Muscle of leg (tissue), 3 donors: ENCODE measurements at regions not wholly inside any gene's neighbourhood (a gene's known extent, or its start where the extent isn't known, plus 50 kb on each side); places are given as distances from the start of the nearest gene placed in this dataset.
A peak's percentile ranks its signal among the peaks of the same experiment; 100 is the strongest.

Source experiments
- DNase-seq: peaks from one replicate; pipeline ENCODE4 v3.0.0; 2013
- H3K27ac ChIP-seq: one replicate; pipeline ENCODE4 v1.5.1; 2013; ENCODE audit warnings: mild to moderate bottlenecking, low read length, control low read depth
- H3K27me3 ChIP-seq: one replicate; pipeline ENCODE4 v1.6.1; 2013; ENCODE audit warnings: low read length; ENCODE audit not compliant: control insufficient read depth, insufficient read depth
- H3K36me3 ChIP-seq: one replicate; pipeline ENCODE4 v1.6.1; 2013; ENCODE audit warnings: low read length; ENCODE audit not compliant: control insufficient read depth, insufficient read depth
- H3K4me1 ChIP-seq: one replicate; pipeline ENCODE4 v1.6.1; 2013; ENCODE audit warnings: low read length; ENCODE audit not compliant: control insufficient read depth, insufficient read depth
- H3K4me3 ChIP-seq: one replicate; pipeline ENCODE4 v1.5.1; 2013; ENCODE audit warnings: low read length, control low read depth
- H3K9me3 ChIP-seq: replicated peaks from 2 replicates; pipeline ENCODE4 v1.6.1; 2013; ENCODE audit warnings: low read depth, low read length; ENCODE audit not compliant: control insufficient read depth
- WGBS: methylation state at CpG from one replicate; pipeline ENCODE4 v1.1.5; 2013; ENCODE audit warnings: missing lambda C conversion rate; ENCODE audit not compliant: insufficient coverage; 5-methylcytosine and 5-hydroxymethylcytosine counted together

DNA sequence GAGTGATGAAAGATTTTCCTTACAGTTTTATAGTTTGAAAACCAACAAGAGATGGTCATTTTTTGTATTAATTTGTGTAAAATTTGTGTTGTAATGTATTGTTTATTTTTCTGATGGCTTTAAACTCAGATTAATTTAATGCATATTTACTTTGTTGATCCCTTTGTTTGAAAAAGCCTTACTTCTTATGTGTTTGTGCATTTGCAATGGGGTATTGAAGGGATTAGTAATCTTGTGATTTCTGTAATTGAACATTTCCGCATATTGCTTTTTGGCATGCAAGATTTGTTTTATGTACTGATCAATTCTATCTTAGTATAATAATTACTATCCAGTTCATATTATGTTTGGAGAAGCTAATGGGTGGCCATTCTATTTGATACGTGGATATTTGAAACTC lies 98.4 kb upstream of the ROBO1 start:
- H3K27ac ChIP-seq: no peak overlapping the region
- H3K9me3 ChIP-seq: peaks cover 2% of the 10 kb centered on the region
- H3K4me3 ChIP-seq: no peak overlapping the region
- no peaks in the 10 kb centered on the region for H3K4me1 ChIP-seq
- DNase-seq: no peak
- no peaks in the 10 kb centered on the region for H3K36me3 ChIP-seq
- H3K27me3 ChIP-seq: no peaks in the 10 kb centered on the region
- WGBS: no CpG with 5 or more reads among the region's 2 CpGs

DNA sequence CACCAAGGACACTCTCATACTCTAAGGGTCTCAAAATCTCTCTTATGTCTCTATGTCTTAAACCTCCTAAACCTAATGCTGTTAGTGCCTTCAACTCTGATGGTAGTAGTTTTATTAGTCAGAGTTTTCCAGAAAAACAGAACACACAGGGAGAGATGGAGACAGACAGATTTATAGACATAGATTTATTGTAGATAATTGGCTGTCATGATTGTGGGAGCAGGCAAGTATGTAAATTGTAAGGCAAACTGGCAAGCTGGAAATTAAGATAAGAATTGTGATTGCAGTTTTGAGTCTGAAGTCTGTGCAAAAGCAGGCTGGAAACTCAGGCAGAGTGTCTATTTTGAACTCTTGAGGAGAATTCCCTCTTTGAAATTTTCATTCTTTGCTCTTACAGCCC lies 96.3 kb upstream of the ROBO1 start:
- Histone ChIP-seq H3K4me1 (no peaks in the 10 kb centered on the region), H3K27me3 (no peaks in the 10 kb centered on the region), H3K27ac (no peak overlapping the region), H3K4me3 (no peak overlapping the region), H3K36me3 (no peaks in the 10 kb centered on the region), H3K9me3 (peaks cover 2% of the 10 kb centered on the region)
- DNase-seq: no peak

DNA sequence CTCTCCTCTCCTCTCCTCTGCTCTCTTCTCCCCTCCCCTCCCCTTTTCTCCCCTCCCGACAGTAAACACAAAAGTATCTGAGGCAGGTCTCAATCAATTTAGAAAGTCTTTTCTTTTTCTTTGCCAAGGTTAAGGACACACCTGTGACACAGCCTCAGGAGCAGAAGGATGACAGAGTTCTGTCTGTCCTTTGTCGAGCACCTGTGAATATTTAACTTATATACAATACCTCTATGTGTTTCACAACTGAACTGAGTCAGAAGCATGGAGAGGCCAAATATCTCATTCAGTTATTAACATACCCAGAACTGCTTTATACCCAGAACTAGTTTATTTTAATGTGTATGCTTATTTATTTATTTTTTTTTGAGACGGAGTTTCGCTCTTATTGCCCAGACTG lies 81.1 kb upstream of the ROBO1 start:
- no peak for DNase-seq
- no peaks in the 10 kb centered on the region for H3K4me1 ChIP-seq
- no CpG with 5 or more reads among the region's 4 CpGs for WGBS
- no peaks in the 10 kb centered on the region for H3K36me3 ChIP-seq
- H3K27ac ChIP-seq: no peak overlapping the region
- H3K27me3 ChIP-seq: no peaks in the 10 kb centered on the region
- H3K4me3 ChIP-seq: no peak overlapping the region
- no peaks in the 10 kb centered on the region for H3K9me3 ChIP-seq

DNA sequence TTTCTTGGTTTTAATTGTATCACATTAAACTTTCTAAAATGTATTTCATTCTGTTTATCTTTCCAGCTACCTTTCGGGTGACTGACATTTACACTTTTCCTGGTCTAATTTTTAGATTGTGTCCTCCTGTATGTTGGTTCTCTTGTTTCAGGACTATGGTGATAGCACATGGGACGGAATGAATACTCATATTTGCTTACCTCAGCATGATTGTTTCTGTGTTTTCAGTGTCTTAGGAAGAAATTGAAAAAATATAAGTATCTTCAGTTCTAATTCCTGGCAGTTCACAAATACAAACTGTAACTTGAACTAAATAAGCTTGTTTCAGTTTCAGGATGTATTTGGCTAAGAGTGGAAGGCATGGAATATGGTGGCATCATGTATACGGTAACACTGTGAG lies 80.1 kb upstream of the ROBO1 start:
- H3K27me3 ChIP-seq: no peaks in the 10 kb centered on the region
- DNase-seq: no peak
- H3K4me1 ChIP-seq: no peaks in the 10 kb centered on the region
- H3K4me3 ChIP-seq: no peak overlapping the region
- no peak overlapping the region for H3K27ac ChIP-seq
- WGBS: no CpG with 5 or more reads among the region's 3 CpGs
- no peaks in the 10 kb centered on the region for H3K9me3 ChIP-seq
- H3K36me3 ChIP-seq: no peaks in the 10 kb centered on the region

DNA sequence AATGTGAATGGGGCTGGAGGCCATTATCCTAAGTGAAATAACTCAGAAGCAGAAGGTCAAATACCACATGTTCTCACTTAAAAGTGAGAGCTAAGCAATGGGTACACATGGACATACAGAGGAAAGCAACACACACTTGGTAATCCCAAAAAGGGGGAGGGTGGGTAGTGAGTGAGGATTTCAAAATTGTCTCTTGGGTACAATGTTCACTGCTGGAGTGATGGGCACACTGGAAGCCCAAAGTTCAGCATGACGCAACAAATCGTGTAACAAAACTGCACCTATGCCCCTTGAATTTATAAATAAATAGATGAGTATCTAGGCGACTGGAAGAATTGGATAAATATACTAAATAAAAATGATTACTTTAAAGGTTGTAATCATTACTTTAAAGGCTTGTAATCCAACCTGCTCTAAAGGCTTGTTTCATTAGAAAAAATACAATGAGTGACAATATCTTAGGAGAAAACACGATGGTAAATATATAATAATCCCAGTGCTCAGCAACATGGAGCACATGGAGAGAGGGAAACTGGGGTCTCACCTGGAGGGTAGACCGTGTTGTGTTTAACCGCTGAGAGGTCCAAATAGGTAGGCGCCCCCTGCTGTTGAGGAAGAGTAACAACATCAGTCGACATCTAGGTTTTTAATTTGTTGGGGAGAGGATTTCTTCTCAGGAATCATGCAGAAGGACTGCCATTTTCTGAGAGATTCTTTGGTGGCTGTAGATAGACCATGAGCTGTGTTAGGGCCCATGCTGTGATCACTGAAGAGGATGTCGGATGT lies 78.5 kb upstream of the ROBO1 start:
- Histone ChIP-seq H3K9me3 (no peaks in the 10 kb centered on the region), H3K27me3 (no peaks in the 10 kb centered on the region), H3K4me1 (no peaks in the 10 kb centered on the region), H3K4me3 (no peak overlapping the region), H3K27ac (no peak overlapping the region), H3K36me3 (no peaks in the 10 kb centered on the region)
- 55% methylated on average over 5 of the region's 9 CpGs for WGBS
- no peak for DNase-seq

DNA sequence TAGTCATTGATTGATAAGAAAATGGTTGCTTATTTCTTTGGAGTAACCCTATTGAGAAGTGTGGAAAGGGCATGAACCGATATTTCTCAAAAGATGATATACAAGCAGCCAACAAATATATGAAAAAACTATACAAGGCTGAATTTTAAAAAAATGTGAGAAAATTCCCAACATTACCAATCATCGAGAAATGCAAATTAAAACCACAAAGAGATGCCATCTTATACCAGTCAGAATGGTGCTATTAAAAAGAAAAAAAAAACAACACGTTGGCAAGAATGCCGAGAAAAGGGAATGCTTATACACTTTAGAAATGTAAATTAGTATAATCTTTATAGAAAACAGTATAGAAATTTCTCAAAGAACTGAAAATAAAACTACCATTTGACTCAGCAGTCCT lies 77.7 kb upstream of the ROBO1 start:
- no peak for DNase-seq
- no CpG with 5 or more reads among the region's 4 CpGs for WGBS
- Histone ChIP-seq H3K27me3 (no peaks in the 10 kb centered on the region), H3K27ac (no peak overlapping the region), H3K4me3 (no peak overlapping the region), H3K4me1 (no peaks in the 10 kb centered on the region), H3K36me3 (no peaks in the 10 kb centered on the region), H3K9me3 (no peaks in the 10 kb centered on the region)

DNA sequence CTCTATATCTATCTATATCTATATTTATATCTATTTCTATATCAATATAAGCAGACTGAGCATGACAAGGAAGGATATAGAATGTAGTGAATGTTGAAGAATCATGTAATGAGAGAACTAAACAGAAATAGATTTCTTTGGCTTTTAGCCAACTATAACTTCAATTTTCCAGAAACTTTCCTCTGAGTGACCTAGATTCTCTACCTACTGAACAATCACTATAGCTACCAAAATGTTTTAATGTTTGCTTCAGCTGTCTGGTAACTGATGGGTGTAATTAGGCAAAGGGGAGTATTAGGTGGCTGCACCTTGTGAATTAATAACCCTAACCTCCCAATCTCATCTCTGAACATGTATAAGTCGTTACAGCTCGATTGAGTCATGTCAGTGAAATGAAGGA lies 76.4 kb upstream of the ROBO1 start:
- H3K4me1 ChIP-seq: no peaks in the 10 kb centered on the region
- no peak overlapping the region for H3K4me3 ChIP-seq
- peak; percentile 6 for DNase-seq
- H3K27ac ChIP-seq: no peak overlapping the region
- WGBS: no CpG with 5 or more reads among the region's 2 CpGs
- no peaks in the 10 kb centered on the region for H3K9me3 ChIP-seq
- H3K27me3 ChIP-seq: no peaks in the 10 kb centered on the region
- no peaks in the 10 kb centered on the region for H3K36me3 ChIP-seq

DNA sequence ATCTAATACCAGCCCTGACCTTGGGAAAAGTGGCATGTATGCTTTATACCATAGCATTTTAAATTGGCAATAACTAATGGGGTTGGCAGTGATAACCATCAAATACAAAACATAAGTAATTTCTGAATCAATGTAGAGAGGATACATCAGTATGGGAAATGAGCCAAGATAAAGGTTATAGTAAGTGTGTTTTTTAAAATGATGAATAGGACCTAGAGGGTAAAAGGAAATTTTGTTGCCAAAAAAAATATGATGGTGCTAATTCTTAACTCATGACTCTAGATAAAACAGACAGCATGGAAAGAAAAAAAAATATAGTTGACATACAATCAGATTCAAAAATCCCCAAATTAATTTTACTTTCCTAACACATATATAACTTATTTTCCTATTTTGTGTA lies 75.4 kb upstream of the ROBO1 start:
- DNase-seq: no peak
- no peak overlapping the region for H3K27ac ChIP-seq
- no peaks in the 10 kb centered on the region for H3K9me3 ChIP-seq
- no peaks in the 10 kb centered on the region for H3K36me3 ChIP-seq
- no peak overlapping the region for H3K4me3 ChIP-seq
- H3K27me3 ChIP-seq: no peaks in the 10 kb centered on the region
- no peaks in the 10 kb centered on the region for H3K4me1 ChIP-seq

DNA sequence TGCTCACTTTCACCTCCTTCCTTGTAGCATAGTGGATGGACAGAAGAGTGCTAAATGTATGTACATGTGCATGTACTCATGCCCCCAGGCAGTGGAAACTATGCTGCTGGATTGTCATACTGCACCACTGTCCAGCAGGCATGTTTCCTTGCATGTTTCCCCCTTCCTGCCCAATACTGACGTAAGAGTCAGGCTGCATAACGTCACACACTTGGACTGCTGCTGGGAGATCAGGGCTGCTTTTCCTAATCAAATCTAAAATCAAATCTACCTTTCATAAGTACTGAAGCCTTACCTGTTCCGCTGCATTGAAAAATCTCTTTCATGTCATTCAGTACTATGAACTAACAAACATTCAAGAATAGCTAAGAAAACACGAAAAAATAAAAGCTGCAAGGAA lies 67.9 kb upstream of the ROBO1 start:
- 24% methylated on average over 2 of the region's 4 CpGs for WGBS
- H3K27ac ChIP-seq: no peak overlapping the region
- H3K4me3 ChIP-seq: no peak overlapping the region
- H3K36me3 ChIP-seq: no peaks in the 10 kb centered on the region
- peaks cover 2% of the 10 kb centered on the region for H3K9me3 ChIP-seq
- H3K27me3 ChIP-seq: no peaks in the 10 kb centered on the region
- no peak for DNase-seq
- H3K4me1 ChIP-seq: no peaks in the 10 kb centered on the region

DNA sequence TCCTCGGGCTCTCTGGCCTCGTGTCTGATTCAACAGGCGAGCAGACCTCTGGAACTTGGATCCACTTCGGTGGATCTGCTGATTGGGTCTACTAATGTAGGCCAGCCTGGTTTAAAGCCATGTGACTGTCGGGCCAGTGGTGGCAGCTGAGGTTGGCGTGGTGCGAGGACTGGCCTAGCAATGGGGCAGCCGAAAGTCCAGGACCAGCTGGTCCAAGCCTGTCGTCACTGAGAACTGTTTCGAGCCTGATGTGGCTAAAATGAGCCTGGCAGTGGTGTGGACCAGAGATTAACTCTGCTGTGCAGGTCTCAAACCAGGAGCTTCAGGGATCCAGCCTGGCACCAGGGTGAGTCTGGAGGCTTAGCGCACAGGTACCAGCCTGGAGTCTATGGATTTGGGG lies 56.4 kb upstream of the ROBO1 start:
- no peaks in the 10 kb centered on the region for H3K27me3 ChIP-seq
- H3K9me3 ChIP-seq: no peaks in the 10 kb centered on the region
- H3K4me3 ChIP-seq: no peak overlapping the region
- no peaks in the 10 kb centered on the region for H3K36me3 ChIP-seq
- no peaks in the 10 kb centered on the region for H3K4me1 ChIP-seq
- no peak overlapping the region for H3K27ac ChIP-seq
- WGBS: 73% methylated on average over 10 of the region's 11 CpGs
- DNase-seq: no peak

DNA sequence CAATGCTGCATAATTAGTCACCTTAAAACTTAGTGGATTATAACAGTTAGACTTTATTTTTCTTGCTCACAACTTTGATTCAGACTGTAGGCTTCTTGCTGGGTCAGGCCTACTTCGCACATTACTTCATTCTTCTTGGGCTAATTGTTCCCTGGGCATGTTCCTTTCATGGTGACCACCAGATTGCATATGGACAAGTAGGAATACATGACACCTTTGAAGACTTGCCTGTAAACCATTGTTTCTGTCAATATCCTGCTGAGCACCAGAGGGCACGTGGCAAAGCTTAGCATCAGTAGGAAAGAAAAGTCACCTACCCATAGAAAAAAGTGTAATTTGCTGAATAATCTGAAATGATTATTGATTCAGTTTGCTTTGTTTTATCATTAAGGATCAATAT lies 54.3 kb upstream of the ROBO1 start:
- H3K36me3 ChIP-seq: no peaks in the 10 kb centered on the region
- DNase-seq: no peak
- H3K4me3 ChIP-seq: no peak overlapping the region
- no peaks in the 10 kb centered on the region for H3K27me3 ChIP-seq
- no peaks in the 10 kb centered on the region for H3K4me1 ChIP-seq
- WGBS: 100% methylated on average over 1 of the region's 2 CpGs
- H3K27ac ChIP-seq: no peak overlapping the region
- peaks cover 2% of the 10 kb centered on the region for H3K9me3 ChIP-seq
